ENCODE measurements at regions not wholly inside any gene's neighbourhood (a gene's known extent, or its start where the extent isn't known, plus 50 kb on each side); places are given as distances from the start of the nearest gene placed in this dataset.
A peak's percentile ranks its signal among the peaks of the same experiment; 100 is the strongest.
"Not testable (repeated sequence)": the region's sequence is repeated elsewhere in the genome, so short reads cannot be mapped to it uniquely, and the experiment has no call there.

GRCh38 chr19:20279516-20279915 lies 112.5 kb downstream of the ZNF486 start:
- Mint-ChIP-seq H3K27me3 (ENCODE audit: unreplicated experiment) (no peaks in the 10 kb centered on the region), H3K4me3 (ENCODE audit: unreplicated experiment) (no peak overlapping the region), H3K36me3 (ENCODE audit: unreplicated experiment) (peaks cover 4% of the 10 kb centered on the region), H3K9me3 (ENCODE audit: unreplicated experiment) (peaks cover 7% of the 10 kb centered on the region), H3K27ac (ENCODE audit: unreplicated experiment) (no peak overlapping the region), H3K4me1 (ENCODE audit: low read depth, unreplicated experiment) (peaks cover 25% of the 10 kb centered on the region)
- no peak for TF ChIP-seq CTCF (IDR thresholded peaks at IDR 0.05; ENCODE audit: partially characterized antibody, unreplicated experiment)
- DNase-seq: no peak

GRCh38 chr19:20278342-20278741 lies 111.3 kb downstream of the ZNF486 start:
- peak; percentile 90 for TF ChIP-seq CTCF (IDR thresholded peaks at IDR 0.05; ENCODE audit: partially characterized antibody, unreplicated experiment)
- H3K9me3 Mint-ChIP-seq (ENCODE audit: unreplicated experiment): peaks cover 7% of the 10 kb centered on the region
- no peaks in the 10 kb centered on the region for H3K27me3 Mint-ChIP-seq (ENCODE audit: unreplicated experiment)
- H3K4me1 Mint-ChIP-seq (ENCODE audit: low read depth, unreplicated experiment): peaks cover 25% of the 10 kb centered on the region
- no peak overlapping the region for H3K4me3 Mint-ChIP-seq (ENCODE audit: unreplicated experiment)
- peak; percentile 33 for DNase-seq
- H3K36me3 Mint-ChIP-seq (ENCODE audit: unreplicated experiment): no peaks in the 10 kb centered on the region
- H3K27ac Mint-ChIP-seq (ENCODE audit: unreplicated experiment): no peak overlapping the region

DNA sequence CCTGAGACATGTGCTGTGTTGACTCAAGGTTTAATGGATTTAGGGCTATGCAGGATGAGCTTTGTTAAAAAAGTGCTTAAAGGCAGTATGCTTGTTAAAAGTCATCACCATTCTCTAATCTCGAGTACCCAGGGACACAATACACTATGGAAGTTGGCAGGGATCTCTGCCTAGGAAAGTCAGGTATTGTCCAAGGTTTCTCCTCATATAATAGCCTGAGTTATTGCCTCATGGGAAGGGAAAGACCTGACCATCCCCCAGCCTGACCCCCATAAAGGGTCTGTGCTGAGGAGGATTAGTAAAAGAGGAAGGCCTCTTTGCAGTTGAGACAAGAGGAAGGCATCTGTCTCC lies 109.7 kb downstream of the ZNF486 start:
- not testable (repeated sequence) for DNase-seq; H3K9me3 Mint-ChIP-seq (ENCODE audit: unreplicated experiment); H3K27ac Mint-ChIP-seq (ENCODE audit: unreplicated experiment); H3K4me3 Mint-ChIP-seq (ENCODE audit: unreplicated experiment); H3K36me3 Mint-ChIP-seq (ENCODE audit: unreplicated experiment); H3K27me3 Mint-ChIP-seq (ENCODE audit: unreplicated experiment)
- peaks cover 25% of the 10 kb centered on the region for H3K4me1 Mint-ChIP-seq (ENCODE audit: low read depth, unreplicated experiment)

GRCh38 chr19:20276011-20276731 lies 109.2 kb downstream of the ZNF486 start:
- no peak overlapping the region for H3K27ac Mint-ChIP-seq (ENCODE audit: unreplicated experiment)
- H3K9me3 Mint-ChIP-seq (ENCODE audit: unreplicated experiment): peaks cover 7% of the 10 kb centered on the region
- H3K36me3 Mint-ChIP-seq (ENCODE audit: unreplicated experiment): no peaks in the 10 kb centered on the region
- DNase-seq: no peak
- peaks cover 24% of the 10 kb centered on the region for H3K4me1 Mint-ChIP-seq (ENCODE audit: low read depth, unreplicated experiment)
- no peaks in the 10 kb centered on the region for H3K27me3 Mint-ChIP-seq (ENCODE audit: unreplicated experiment)
- no peak overlapping the region for H3K4me3 Mint-ChIP-seq (ENCODE audit: unreplicated experiment)
- no peak for TF ChIP-seq CTCF (IDR thresholded peaks at IDR 0.05; ENCODE audit: partially characterized antibody, unreplicated experiment)

- peaks cover 8% of the 10 kb centered on the region for H3K4me1 Mint-ChIP-seq (ENCODE audit: low read depth, unreplicated experiment)
- H3K9me3 Mint-ChIP-seq (ENCODE audit: unreplicated experiment): peaks cover 1% of the 10 kb centered on the region
- no peak for TF ChIP-seq CTCF (IDR thresholded peaks at IDR 0.05; ENCODE audit: partially characterized antibody, unreplicated experiment)
- DNase-seq: no peak
- no peaks in the 10 kb centered on the region for H3K36me3 Mint-ChIP-seq (ENCODE audit: unreplicated experiment)
- no peak overlapping the region for H3K27ac Mint-ChIP-seq (ENCODE audit: unreplicated experiment)
- H3K27me3 Mint-ChIP-seq (ENCODE audit: unreplicated experiment): peaks cover 1% of the 10 kb centered on the region
- H3K4me3 Mint-ChIP-seq (ENCODE audit: unreplicated experiment): no peak overlapping the region
Observed at GRCh38 chr19:20273951-20274570, 107.0 kb downstream of the ZNF486 start.

All from glutamatergic neuron (in vitro differentiated cells).